NCI-H2029 treated with DMSO at 0.1 percent for 48 hours (cell line): ENCODE measurements at regions not wholly inside any gene's neighbourhood (a gene's known extent, or its start where the extent isn't known, plus 50 kb on each side); places are given as distances from the start of the nearest gene placed in this dataset.

Source experiments
- DNase-seq: peaks from one replicate; lab custom pipeline; 2025; lab: John Stamatoyannopoulos, UW

DNA sequence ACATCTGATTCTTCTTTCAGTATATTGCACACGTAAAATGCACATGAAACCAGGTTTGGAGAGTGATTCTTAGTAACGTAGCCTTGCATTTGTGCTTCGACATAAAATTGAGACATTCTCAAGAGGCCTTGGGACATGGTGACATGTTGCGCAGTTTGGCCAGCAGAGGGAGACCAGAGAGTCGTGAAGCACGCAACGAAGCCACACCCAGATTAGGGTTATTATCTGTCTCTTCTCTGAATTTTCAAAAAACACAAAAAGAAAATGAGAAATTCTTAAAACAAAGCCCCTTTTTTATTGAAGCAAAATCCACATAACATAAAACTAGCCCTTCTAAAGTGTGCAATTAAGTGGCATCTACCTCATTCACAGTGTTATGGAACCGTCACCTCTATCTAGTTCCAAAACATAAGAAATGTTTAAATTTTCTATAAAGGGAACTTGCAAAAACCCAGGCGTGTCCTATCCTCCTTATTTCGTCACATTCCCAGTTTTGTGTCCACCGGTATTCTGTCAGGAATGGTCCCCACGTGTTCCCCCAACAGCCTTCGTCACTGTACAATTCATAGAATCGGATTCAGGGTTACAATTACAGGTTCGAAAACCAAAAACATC is 108.8 kb upstream of the ATF7IP start:
- no peak for DNase-seq

GRCh38 chr12:14257303-14257733 is 108.2 kb upstream of the ATF7IP start:
- peak; percentile 65 for DNase-seq

DNA sequence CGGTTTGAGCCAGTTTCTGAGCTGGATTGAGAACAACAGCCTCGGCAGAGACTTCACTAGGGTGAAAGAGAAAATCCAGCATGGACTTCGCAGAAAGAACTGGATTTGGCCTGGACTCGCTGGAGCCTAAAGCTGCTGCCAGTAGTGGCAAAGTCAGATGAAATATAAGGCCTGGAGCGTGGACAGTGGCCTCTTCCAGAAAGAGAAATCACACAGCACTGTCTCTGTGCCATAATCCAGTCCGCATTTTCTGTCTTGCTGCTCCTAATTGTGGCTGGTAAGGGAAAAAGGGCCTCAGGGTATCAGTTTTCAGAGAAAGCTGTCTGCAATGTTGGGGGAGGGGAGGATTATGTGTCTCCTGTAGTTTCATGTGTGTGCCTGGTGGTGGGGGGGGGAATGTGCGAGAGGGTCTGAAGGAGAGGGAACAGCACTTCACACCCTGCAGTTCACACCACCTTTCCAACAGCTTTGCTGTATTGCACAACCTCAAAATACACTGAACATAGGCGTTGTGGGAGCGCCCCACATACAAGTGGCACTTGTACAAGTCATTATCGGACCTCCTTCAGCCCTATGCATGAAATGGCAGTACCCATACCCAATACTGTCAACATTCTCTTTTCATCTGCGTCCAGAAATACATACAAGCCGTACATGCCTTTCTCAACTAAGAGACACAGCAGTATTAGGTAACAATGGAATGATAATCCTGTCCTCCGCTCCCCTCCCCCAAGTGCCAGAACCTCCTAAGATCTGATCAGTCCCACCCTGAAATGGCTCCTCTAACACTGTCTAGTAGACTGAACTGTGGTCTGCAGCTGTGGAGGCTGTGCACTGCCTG is 107.5 kb upstream of the ATF7IP start:
- peak; percentile 98 for DNase-seq

DNA sequence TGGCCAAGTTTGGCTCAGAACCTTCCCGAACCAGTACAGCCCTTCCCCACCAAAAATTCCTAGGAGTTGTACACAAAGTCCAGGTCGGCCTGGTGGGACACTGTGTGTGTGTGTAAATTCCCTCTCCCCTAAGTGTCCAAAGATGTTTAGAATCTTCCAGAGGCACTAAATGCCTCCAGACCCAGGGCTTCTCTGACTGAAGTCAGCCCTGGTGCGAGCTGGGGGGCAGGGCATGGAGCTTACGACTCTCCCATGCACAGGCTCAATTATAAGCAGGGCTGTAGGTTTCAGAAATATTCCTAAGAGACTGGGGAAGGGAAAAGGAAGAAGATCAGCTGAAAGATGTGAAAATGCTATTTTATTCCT is 106.9 kb upstream of the ATF7IP start:
- DNase-seq: peak; percentile 29

DNA sequence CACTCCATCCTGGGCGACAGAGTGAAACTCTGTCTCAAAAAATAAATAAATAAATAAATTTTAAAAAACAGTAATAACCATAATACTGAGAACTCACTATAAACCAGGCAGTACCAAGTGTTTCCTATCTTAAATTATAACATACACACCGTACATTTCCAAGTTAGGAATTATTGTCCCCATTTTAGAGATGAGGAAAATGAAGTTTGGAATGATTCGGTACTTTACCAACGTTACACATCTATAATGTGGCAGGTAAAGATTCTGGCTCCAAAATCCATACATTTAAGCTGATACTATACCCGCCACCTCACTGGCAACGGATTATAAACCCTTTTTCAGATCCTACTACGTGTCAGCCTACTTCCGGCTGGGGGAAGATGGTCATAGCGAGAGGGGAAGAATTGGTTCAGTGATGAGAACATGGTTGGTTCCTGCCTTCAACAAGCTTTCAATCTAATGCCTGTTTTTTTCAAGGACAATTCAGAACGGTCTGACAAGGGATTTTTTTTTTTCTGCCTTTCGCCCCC is 105.9 kb upstream of the ATF7IP start:
- DNase-seq: no peak

DNA sequence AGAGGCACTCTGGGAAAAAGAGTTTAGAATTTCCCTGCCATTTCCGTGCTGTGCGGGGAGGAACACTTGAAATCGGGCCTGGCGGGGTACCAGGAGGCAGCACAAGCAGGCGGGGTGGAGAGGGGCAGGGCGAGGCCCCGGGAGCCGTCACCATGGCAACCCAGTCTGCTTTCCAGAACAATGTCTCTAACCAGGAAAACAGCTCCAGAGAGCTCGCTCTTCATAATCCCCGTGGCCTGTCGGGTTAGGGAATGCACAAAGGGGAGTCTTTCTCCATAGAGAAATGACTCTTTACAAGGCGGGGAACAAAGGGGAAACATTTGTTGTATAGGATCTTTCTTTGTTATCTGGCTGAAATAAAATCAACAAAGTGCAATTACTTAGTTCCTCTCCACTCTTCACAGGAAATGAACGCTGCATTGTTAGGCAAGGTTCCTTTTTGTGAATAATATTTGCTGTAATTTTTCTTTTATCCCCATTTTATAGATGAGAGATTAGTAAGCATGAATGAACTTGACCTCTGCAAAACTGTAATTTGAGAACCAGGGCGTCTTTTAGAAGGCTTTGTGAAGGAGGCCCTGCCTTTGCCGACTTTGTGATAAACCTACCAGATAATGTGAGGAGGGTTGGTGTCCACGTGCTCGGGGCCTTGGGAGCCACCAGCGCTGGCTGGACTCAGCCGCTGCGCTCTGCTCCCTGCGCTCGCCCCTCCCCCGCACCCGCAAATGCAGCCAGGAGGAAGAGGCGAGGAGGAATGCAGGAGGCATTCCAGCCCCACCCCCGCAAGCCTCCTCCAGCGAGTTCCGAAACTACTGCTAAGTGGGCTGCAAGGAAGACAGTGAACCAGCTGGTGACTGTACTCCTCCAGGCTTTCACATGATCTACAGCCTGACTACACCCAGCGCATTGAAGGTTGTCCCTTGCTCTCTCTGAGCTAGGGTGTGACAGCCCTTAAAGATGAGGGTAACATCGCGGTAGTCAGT is 105.2 kb upstream of the ATF7IP start:
- DNase-seq: peak; percentile 85

DNA sequence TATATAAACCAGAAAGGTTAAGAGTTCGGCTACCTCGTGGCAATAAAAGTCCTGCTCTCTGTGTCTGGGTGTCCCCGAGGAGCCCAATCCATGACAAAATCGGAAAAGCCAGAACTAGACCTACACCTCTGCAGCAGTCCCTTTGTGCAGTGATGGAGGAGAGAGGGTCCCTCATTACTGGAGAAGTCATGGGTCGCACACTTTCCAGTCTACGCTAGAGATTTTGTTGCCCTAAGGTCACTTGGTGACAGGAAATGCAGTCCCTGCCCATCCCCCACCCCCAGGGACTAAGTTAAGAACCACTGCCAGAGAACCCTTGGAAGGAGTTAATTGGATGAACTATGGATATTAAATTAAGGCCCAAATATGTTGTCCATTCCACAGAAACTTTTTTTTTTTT is 104.4 kb upstream of the ATF7IP start:
- no peak for DNase-seq

- no peak for DNase-seq
Observed at GRCh38 chr12:14261861-14262260, 103.6 kb upstream of the ATF7IP start.

DNA sequence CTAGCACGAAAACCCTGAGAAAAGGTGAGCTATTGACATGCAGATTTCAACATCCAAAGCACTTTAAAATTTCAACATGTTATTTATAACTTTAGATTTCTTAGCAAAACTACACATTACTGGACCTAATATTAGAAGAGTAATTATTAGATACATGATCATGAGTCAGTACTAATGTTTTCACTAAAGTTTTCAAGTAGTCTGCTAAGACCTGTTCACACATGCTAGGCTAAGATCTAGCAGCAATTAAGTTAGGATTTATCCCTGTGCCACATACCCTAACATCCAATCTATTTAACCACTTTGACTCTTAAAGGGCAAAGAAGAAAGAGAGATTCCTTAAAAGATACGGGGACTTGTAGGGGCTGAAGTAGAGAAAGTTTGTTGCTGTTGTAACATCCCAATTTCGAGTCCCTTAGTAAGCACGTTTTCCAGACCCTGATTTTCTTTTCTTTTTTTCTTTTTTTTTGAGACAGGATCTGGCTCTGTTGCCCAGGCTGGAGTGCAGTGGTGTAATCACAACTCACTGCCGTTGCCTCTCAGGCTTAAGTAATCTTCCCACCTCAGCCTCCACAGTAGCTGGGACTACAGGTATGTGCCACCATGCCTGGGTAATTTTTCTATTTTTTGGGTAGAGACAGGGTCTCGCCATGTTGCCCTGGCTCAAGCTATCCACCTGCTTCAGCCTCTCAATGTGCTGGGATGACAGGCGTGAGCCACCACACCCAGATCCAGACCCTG is 102.5 kb upstream of the ATF7IP start:
- no peak for DNase-seq

DNA sequence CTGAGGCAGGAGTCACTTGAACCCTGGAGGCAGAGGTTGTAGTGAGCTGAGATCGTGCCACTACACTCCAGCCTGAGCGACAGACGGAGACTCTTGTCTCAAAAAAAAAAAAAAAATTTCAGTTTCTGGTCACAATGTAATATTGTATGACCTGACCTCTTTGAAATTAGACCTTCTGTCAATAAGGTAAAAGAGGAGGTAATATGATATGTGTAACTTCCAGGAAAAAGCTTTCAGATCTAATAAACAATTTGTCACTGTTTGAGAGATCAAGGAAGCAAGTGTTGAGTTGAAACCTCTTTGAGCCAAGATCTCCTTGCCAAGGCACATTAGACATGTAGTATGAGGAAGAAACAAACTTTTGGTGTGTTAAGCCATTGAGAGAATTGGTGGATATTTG is 101.7 kb upstream of the ATF7IP start:
- no peak for DNase-seq

DNA sequence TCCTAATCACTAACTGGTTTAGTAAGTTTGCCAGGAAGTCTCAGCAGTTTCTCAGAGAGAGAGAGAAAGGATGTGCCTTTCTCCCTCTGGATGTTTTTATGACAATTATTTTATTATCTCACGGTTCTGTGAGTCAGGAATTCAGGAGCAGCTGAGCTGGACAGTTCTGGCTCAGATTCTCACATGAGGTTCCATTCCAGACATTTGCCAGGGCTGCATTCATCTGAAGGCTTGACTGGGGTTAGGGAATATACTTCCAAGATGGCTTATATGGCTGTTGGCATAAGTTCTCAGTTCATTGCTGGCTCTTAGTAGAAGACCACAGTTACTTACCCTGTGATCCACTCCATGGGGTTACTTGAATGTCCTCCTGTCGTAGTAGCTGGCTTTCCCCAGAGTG is 101.2 kb upstream of the ATF7IP start:
- DNase-seq: no peak

GRCh38 chr12:14264778-14265177 is 100.7 kb upstream of the ATF7IP start:
- no peak for DNase-seq

GRCh38 chr12:14268120-14268515 is 97.4 kb upstream of the ATF7IP start:
- DNase-seq: no peak

DNA sequence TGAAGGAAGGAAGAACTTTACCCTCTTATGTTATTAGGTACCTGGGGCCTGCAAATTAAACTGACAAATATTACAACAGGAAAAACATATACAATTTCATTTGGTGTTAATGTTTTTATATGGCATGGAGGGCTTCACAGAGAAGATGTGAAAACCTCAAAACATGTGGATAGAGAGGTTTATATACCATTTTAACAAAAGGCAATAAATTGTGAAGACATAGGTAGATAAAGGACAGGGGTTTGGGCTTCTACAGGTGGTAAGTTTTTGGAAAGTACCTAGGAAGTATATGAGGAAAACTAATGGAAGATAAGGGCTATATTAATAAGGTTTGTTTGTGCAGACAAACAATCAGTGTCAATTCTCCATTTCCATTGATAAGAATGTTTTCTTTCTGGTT is 95.1 kb upstream of the ATF7IP start:
- no peak for DNase-seq

DNA sequence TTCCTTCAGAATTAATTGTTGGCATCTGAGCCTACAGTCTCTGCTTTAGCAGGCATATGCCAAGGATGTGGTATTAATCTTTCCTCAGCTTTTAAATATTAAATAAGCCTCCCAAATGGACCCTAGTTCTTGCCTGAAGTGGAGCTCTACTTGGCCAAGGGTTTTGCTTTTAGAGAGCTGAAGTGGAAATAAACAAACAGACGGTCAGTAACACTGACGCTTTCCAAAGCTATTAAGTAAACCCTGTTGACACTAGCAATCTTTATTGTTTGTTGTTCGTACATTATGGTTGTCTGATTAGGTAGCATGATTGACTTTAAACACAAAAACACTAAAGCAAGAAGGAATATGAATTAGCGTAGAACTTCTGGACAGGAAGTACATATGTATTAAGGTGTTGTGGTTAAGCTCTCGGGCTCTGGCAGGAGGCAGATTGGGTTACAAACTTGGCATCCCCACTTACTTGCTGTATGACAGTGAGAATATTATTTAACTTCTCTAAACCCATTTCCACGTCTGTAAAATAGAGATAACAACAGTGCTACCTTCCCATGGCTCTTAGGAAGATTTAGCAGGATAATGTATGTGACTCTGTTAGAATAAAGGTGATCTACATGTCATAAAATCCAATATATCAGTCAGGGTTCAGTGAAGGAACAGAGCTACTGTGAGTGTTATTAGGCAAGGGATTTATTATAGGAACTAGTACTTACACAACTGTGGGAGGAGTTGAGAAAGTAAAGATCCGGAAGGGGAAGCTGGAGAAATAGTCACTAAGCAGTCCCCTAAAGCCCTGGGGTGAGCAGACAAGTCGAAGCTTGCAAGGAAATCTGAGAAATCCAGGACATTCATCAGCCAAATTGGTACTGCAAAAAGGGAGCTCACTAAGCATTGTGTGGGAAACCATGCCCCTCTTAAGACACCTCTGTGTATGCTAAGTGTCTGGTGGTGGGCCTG is 92.2 kb upstream of the ATF7IP start:
- DNase-seq: peak; percentile 78

GRCh38 chr12:14273913-14274311 is 91.6 kb upstream of the ATF7IP start:
- no peak for DNase-seq

GRCh38 chr12:14275111-14275510 is 90.4 kb upstream of the ATF7IP start:
- no peak for DNase-seq

DNA sequence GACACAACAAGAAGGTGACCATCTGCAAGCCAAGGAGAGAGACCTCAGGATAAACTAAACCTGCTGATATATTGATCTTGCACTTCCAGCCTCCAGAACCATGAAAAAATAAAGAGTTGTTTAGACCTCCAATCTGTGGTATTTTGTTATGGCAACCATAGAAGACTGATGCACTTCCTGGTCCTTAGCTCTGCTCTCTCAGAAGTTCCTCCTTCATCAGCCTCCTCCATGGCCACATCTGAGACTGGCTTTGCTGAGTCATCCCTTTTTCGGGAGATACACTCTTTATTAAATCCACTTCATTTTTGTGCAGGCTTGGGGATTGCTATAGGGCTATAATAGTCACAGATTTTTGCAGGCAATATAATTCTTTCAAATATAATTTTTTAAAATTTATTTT is 89.6 kb upstream of the ATF7IP start:
- DNase-seq: no peak

DNA sequence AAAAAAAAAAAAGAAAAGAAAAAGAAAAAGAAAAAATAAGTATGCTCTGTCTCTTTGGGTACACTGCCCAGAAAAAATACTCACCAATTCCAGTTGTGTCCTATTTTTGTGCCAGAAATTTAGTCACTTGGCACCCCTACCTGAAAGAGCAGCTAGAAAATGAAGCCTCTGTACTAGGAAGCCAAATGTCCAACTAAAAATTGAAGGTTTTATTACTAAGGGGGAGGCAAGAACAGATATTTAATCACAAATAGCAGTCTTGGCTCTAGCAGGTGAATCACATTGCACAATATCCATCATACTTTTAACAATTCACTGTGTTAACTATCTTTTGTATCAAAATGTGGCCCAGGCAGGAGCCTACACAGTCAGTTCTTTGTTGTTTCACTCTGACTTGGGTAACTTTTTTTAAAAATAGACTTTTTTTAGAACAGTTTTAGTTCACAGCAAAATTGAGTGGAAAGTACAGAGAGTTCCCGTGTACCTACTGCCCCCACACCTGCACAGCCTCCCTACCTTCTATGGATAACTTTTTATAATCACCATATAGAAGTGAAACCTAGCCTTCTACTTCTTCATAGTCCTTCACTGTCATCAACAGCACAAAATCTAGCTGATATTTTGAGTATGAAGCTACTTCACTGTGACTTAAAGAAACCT is 87.1 kb upstream of the ATF7IP start:
- no peak for DNase-seq

DNA sequence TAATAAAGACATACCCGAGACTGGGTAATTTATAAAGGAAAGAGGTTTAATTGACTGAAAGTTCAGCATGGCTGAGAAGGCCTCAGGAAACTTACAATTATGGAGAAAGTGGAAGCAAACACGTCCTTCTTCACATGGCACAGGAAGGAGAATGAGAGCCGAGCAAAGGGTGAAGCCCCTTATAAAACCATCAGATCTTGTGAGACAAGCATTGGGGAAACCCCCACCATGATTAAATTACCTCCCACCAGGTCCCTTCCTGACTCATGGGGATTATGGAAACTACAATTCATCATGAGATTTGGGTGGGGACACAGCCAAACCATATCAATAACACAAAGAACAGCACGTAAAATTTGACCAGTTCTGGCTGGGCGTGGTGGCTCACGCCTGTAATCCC is 85.6 kb upstream of the ATF7IP start:
- DNase-seq: no peak
